ENCODE measurements at regions not wholly inside any gene's neighbourhood (a gene's known extent, or its start where the extent isn't known, plus 50 kb on each side); places are given as distances from the start of the nearest gene placed in this dataset.

- DNase-seq = no peak
These were observed 66.0 kb upstream of the FOXK1 start for GRCh38 chr7:4616116-4616515.

DNA sequence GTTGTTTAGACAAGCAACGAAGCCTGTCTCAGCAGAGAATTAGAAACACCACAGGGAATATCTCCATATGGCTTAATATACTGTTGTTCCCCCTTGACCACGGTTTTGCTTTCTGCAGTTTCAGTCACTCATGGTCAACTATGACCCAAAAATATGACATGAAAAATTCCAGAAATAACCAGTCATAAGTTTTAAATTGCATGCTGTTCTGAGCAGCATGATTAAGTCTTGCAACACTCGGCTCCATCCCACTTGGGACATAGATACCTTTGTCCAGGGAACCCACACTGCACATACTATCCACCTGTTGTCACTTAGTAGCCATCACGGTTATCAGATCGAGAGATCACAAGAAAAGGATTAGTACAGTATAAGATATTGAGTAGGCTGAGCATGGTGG is 60.7 kb upstream of the FOXK1 start:
- DNase-seq = no peak

DNA sequence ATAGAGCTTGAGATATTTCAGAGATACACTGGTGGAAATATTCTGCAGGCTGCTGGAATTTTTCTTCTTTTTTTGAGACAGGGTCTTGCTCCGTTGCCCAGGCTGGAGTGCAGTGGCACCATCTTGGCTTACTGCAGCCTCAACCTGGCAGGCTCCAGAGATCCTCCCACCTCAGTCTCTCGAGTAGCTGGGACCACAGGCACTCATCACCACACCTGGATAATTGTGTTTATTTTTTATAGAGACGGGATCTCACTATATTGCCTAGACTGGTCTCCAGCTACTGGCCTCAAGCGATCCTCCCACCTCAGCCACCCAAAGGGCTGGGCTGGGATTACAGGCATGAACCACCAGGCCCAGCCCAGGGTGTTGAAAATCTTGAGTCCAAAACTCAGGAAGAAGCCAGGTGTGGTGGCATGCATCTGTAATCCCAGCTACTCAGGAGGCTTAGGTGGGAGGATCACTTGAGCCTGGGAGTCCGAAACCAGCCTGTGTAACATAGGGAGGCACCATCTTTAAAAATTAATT is 55.7 kb upstream of the FOXK1 start:
- DNase-seq = no peak

DNA sequence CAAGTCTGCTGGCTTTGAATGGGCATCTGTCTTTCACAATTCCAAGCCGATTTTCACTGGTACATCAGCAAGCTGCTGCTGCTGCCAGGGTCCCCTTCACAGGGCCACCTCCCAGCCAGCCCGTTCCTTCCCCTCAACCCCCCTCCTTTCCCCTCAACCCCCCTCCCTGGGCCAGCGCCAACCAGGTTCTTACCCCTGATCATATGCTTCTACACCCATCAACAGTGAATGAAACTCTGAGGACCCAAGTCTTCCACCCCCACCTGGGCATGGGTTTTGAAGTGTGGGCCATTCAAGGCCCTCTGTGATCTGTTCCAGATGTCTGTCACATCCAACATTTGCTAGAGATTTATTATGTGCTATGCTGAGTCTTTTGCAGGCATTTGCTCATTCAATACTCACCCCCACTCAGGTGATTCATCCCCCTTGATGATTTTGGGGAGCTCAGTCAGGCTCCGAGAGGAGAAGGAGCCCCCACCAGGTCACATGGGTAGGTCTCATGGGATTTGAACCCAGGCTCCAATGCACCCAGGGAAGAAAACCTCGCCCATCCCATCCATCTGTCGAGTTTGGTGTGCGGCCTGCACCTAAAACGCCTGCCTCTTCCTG is 52.7 kb upstream of the FOXK1 start:
- no peak for DNase-seq

GRCh38 chr7:4631380-4632179 is 50.5 kb upstream of the FOXK1 start:
- DNase-seq = no peak

Data from CD4-positive, alpha-beta T cell treated with Interleukin-10 for 1 hour (primary cell).